ENCODE measurements at regions not wholly inside any gene's neighbourhood (a gene's known extent, or its start where the extent isn't known, plus 50 kb on each side); places are given as distances from the start of the nearest gene placed in this dataset.

- Histone ChIP-seq H3K4me1 (ENCODE audit: control insufficient read depth in 1 of 2, insufficient read depth in 2 of 2, low read length in 2 of 2) (no peaks in the 10 kb centered on the region), H3K36me3 (ENCODE audit: control insufficient read depth in 1 of 2, insufficient read depth in 2 of 2, low read length in 1 of 2) (no peaks in the 10 kb centered on the region), H3K4me3 (ENCODE audit: low read length in 2 of 2) (no peak overlapping the region), H3K9me3 (ENCODE audit: control insufficient read depth, low read length) (no peaks in the 10 kb centered on the region), H3K27ac (ENCODE audit: low read depth in 1 of 2, low read length in 2 of 2) (no peak overlapping the region), H3K27me3 (ENCODE audit: control insufficient read depth in 1 of 2, insufficient read depth in 2 of 2, low read length in 1 of 2) (no peaks in the 10 kb centered on the region)
- DNase-seq (no peak), ATAC-seq (ENCODE audit: low FRiP score) (no peak)
- 63 to 68% methylated on average over 2 of the region's 2 CpGs for WGBS, 2 donors
- intact Hi-C loops (cut with DNase I), result no loop called here
Observed at GRCh38 chr16:35177851-35178250, 1718.4 kb downstream of the TP53TG3F start.

GRCh38 chr16:35180970-35181369, 1721.6 kb downstream of the TP53TG3F start:
- H3K9me3 ChIP-seq (ENCODE audit: control insufficient read depth, low read length), result no peaks in the 10 kb centered on the region
- no peaks in the 10 kb centered on the region for H3K27me3 ChIP-seq (ENCODE audit: control insufficient read depth in 1 of 2, insufficient read depth in 2 of 2, low read length in 1 of 2)
- intact Hi-C loops (cut with DNase I), result no loop called here
- no peaks in the 10 kb centered on the region for H3K4me1 ChIP-seq (ENCODE audit: control insufficient read depth in 1 of 2, insufficient read depth in 2 of 2, low read length in 2 of 2)
- no peaks in the 10 kb centered on the region for H3K36me3 ChIP-seq (ENCODE audit: control insufficient read depth in 1 of 2, insufficient read depth in 2 of 2, low read length in 1 of 2)
- DNase-seq, result no peak
- no peak overlapping the region for H3K4me3 ChIP-seq (ENCODE audit: low read length in 2 of 2)
- no peak overlapping the region for H3K27ac ChIP-seq (ENCODE audit: low read depth in 1 of 2, low read length in 2 of 2)
- no peak for ATAC-seq (ENCODE audit: low FRiP score)
- WGBS, 2 donors, result 57 to 59% methylated on average over 2 of the region's 2 CpGs

- intact Hi-C loops (cut with DNase I), result no loop called here
- Histone ChIP-seq H3K9me3 (ENCODE audit: control insufficient read depth, low read length) (no peaks in the 10 kb centered on the region), H3K27ac (ENCODE audit: low read depth in 1 of 2, low read length in 2 of 2) (no peak overlapping the region), H3K4me3 (ENCODE audit: low read length in 2 of 2) (no peak overlapping the region), H3K36me3 (ENCODE audit: control insufficient read depth in 1 of 2, insufficient read depth in 2 of 2, low read length in 1 of 2) (no peaks in the 10 kb centered on the region), H3K4me1 (ENCODE audit: control insufficient read depth in 1 of 2, insufficient read depth in 2 of 2, low read length in 2 of 2) (no peaks in the 10 kb centered on the region), H3K27me3 (ENCODE audit: control insufficient read depth in 1 of 2, insufficient read depth in 2 of 2, low read length in 1 of 2) (no peaks in the 10 kb centered on the region)
- 49 to 61% methylated on average over 4 to 6 of the region's 6 CpGs for WGBS, 2 donors
- ATAC-seq (ENCODE audit: low FRiP score) (no peak), DNase-seq (no peak)
Observed at GRCh38 chr16:35181422-35182030, 1722.1 kb downstream of the TP53TG3F start.

GRCh38 chr16:35182043-35182677, 1722.7 kb downstream of the TP53TG3F start:
- Histone ChIP-seq H3K4me1 (ENCODE audit: control insufficient read depth in 1 of 2, insufficient read depth in 2 of 2, low read length in 2 of 2) (no peaks in the 10 kb centered on the region), H3K36me3 (ENCODE audit: control insufficient read depth in 1 of 2, insufficient read depth in 2 of 2, low read length in 1 of 2) (no peaks in the 10 kb centered on the region), H3K27me3 (ENCODE audit: control insufficient read depth in 1 of 2, insufficient read depth in 2 of 2, low read length in 1 of 2) (no peaks in the 10 kb centered on the region), H3K4me3 (ENCODE audit: low read length in 2 of 2) (no peak overlapping the region), H3K27ac (ENCODE audit: low read depth in 1 of 2, low read length in 2 of 2) (no peak overlapping the region), H3K9me3 (ENCODE audit: control insufficient read depth, low read length) (no peaks in the 10 kb centered on the region)
- DNase-seq, result no peak
- intact Hi-C loops (cut with DNase I), result no loop called here
- ATAC-seq (ENCODE audit: low FRiP score), result no peak

- intact Hi-C loops (cut with DNase I), result no loop called here
- no peaks in the 10 kb centered on the region for H3K4me1 ChIP-seq (ENCODE audit: control insufficient read depth in 1 of 2, insufficient read depth in 2 of 2, low read length in 2 of 2)
- H3K36me3 ChIP-seq (ENCODE audit: control insufficient read depth in 1 of 2, insufficient read depth in 2 of 2, low read length in 1 of 2), result no peaks in the 10 kb centered on the region
- DNase-seq (no peak), ATAC-seq (ENCODE audit: low FRiP score) (no peak)
- no peaks in the 10 kb centered on the region for H3K27me3 ChIP-seq (ENCODE audit: control insufficient read depth in 1 of 2, insufficient read depth in 2 of 2, low read length in 1 of 2)
- no peak overlapping the region for H3K27ac ChIP-seq (ENCODE audit: low read depth in 1 of 2, low read length in 2 of 2)
- no peak overlapping the region for H3K4me3 ChIP-seq (ENCODE audit: low read length in 2 of 2)
- H3K9me3 ChIP-seq (ENCODE audit: control insufficient read depth, low read length), result no peaks in the 10 kb centered on the region
- 54 to 64% methylated on average over 6 of the region's 6 CpGs for WGBS, 2 donors
Observed at GRCh38 chr16:35182943-35183550, 1723.6 kb downstream of the TP53TG3F start.

GRCh38 chr16:35184356-35184870, 1725.0 kb downstream of the TP53TG3F start:
- ATAC-seq (ENCODE audit: low FRiP score) (no peak), DNase-seq (no peak)
- Histone ChIP-seq H3K4me3 (ENCODE audit: low read length in 2 of 2) (no peak overlapping the region), H3K27me3 (ENCODE audit: control insufficient read depth in 1 of 2, insufficient read depth in 2 of 2, low read length in 1 of 2) (no peaks in the 10 kb centered on the region), H3K36me3 (ENCODE audit: control insufficient read depth in 1 of 2, insufficient read depth in 2 of 2, low read length in 1 of 2) (no peaks in the 10 kb centered on the region), H3K27ac (ENCODE audit: low read depth in 1 of 2, low read length in 2 of 2) (no peak overlapping the region), H3K4me1 (ENCODE audit: control insufficient read depth in 1 of 2, insufficient read depth in 2 of 2, low read length in 2 of 2) (no peaks in the 10 kb centered on the region), H3K9me3 (ENCODE audit: control insufficient read depth, low read length) (no peaks in the 10 kb centered on the region)
- 47 to 60% methylated on average over 1 of the region's 1 CpG for WGBS, 2 donors
- intact Hi-C loops (cut with DNase I), result no loop called here

GRCh38 chr16:35185366-35186044, 1726.1 kb downstream of the TP53TG3F start:
- intact Hi-C loops (cut with DNase I), result no loop called here
- Histone ChIP-seq H3K36me3 (ENCODE audit: control insufficient read depth in 1 of 2, insufficient read depth in 2 of 2, low read length in 1 of 2) (no peaks in the 10 kb centered on the region), H3K27me3 (ENCODE audit: control insufficient read depth in 1 of 2, insufficient read depth in 2 of 2, low read length in 1 of 2) (no peaks in the 10 kb centered on the region), H3K4me1 (ENCODE audit: control insufficient read depth in 1 of 2, insufficient read depth in 2 of 2, low read length in 2 of 2) (no peaks in the 10 kb centered on the region), H3K27ac (ENCODE audit: low read depth in 1 of 2, low read length in 2 of 2) (no peak overlapping the region), H3K4me3 (ENCODE audit: low read length in 2 of 2) (no peak overlapping the region), H3K9me3 (ENCODE audit: control insufficient read depth, low read length) (no peaks in the 10 kb centered on the region)
- WGBS, 2 donors, result 45 to 55% methylated on average over 3 of the region's 3 CpGs
- ATAC-seq (ENCODE audit: low FRiP score) (no peak), DNase-seq (no peak)

- no peaks in the 10 kb centered on the region for H3K36me3 ChIP-seq (ENCODE audit: control insufficient read depth in 1 of 2, insufficient read depth in 2 of 2, low read length in 1 of 2)
- no peaks in the 10 kb centered on the region for H3K27me3 ChIP-seq (ENCODE audit: control insufficient read depth in 1 of 2, insufficient read depth in 2 of 2, low read length in 1 of 2)
- intact Hi-C loops (cut with DNase I), result no loop called here
- H3K9me3 ChIP-seq (ENCODE audit: control insufficient read depth, low read length), result no peaks in the 10 kb centered on the region
- no peaks in the 10 kb centered on the region for H3K4me1 ChIP-seq (ENCODE audit: control insufficient read depth in 1 of 2, insufficient read depth in 2 of 2, low read length in 2 of 2)
- no peak for DNase-seq
- no peak overlapping the region for H3K27ac ChIP-seq (ENCODE audit: low read depth in 1 of 2, low read length in 2 of 2)
- no peak overlapping the region for H3K4me3 ChIP-seq (ENCODE audit: low read length in 2 of 2)
- no peak for ATAC-seq (ENCODE audit: low FRiP score)
Observed at GRCh38 chr16:35186045-35186759, 1726.8 kb downstream of the TP53TG3F start.

All from aorta (tissue), 5 donors.